Upper lobe of left lung (tissue), 4 donors: ENCODE measurements at regions not wholly inside any gene's neighbourhood (a gene's known extent, or its start where the extent isn't known, plus 50 kb on each side); places are given as distances from the start of the nearest gene placed in this dataset.

Experiments used
- EP300 ChIP-seq, 4 donors: sonication (generic); formaldehyde crosslinking; IDR thresholded peaks; one replicate each; pipeline ENCODE4 v1.5.1; 2017; ENCODE audit warnings: antibody characterized with exemption in 4 of 4, control low read depth in 2 of 4
- POLR2A ChIP-seq, 4 donors: fragments of 450-650 bp; IDR thresholded peaks; one replicate each; pipeline ENCODE4 v1.5.1; 2016 to 2017; ENCODE audit warnings: antibody characterized with exemption in 4 of 4, mild to moderate bottlenecking in 2 of 4
- TF ChIP-seq, protein P1 (sequence below), 6 experiments: fragments of 450-650 bp in 4 of 6; fragments of 200-600 bp in 2 of 6; sonication (generic) in 2 of 6; IDR thresholded peaks; one replicate each; pipeline ENCODE4 v1.5.1; 2016 to 2019; ENCODE audit warnings: antibody characterized with exemption in 6 of 6

DNA sequence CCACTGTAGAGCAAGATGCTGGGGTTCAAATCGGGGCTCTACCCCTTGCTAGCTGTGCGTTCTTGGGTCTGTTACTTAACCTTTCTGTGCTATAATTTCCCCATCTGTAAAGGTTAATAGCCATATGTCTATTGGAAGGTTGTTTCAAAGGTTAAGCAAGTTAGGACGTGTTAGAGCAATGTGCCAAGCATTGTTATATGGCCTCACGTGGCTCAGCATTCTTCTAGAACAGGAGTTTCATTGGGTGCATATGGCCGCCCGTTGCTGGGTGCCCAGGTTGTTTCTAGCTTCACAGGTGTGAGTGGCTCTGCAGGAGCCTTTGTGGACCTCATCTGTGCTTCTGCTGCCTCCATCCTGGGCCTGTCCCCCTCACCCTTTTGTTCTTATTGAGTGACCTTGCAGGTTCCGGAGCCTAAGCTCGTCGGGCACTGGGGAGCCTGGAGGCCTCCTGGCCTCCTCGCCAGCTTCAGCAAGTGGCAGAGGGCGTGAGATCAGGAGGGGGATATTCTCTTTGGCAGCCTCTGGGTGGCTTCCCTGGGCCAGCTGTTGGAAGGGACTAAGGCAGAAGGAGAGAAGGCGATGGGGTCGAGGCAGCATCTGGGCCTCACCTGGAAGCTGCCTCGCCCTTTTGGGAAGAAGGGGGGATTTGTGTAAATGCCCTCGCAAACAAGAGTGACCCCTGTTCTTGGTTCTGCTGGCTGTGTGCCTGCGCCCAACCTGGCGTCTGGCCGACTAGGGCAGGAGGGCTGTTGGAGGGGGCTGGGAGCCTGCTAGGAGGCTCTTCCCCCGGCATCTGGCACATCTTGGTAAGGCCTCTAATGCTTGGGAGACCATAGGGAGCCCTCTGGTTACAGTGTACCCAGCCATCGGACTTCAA, 80.2 kb upstream of the CIBAR2 start:
- TF ChIP-seq, protein P1, sequence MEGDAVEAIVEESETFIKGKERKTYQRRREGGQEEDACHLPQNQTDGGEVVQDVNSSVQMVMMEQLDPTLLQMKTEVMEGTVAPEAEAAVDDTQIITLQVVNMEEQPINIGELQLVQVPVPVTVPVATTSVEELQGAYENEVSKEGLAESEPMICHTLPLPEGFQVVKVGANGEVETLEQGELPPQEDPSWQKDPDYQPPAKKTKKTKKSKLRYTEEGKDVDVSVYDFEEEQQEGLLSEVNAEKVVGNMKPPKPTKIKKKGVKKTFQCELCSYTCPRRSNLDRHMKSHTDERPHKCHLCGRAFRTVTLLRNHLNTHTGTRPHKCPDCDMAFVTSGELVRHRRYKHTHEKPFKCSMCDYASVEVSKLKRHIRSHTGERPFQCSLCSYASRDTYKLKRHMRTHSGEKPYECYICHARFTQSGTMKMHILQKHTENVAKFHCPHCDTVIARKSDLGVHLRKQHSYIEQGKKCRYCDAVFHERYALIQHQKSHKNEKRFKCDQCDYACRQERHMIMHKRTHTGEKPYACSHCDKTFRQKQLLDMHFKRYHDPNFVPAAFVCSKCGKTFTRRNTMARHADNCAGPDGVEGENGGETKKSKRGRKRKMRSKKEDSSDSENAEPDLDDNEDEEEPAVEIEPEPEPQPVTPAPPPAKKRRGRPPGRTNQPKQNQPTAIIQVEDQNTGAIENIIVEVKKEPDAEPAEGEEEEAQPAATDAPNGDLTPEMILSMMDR (IDR thresholded peaks at IDR 0.05), result no peak
- TF ChIP-seq EP300 (IDR thresholded peaks at IDR 0.05) (no peak), POLR2A (IDR thresholded peaks at IDR 0.05) (no peak)
